H1 (cell line): ENCODE measurements at regions not wholly inside any gene's neighbourhood (a gene's known extent, or its start where the extent isn't known, plus 50 kb on each side); places are given as distances from the start of the nearest gene placed in this dataset.
"Not testable (repeated sequence)": the region's sequence is repeated elsewhere in the genome, so short reads cannot be mapped to it uniquely, and the experiment has no call there.

Source experiments
- CTCF ChIA-PET: fragments of 300-600 bp; sonication (Branson Sonifier 250); formaldehyde crosslinking; loops from one replicate; lab custom pipeline; 2021; ENCODE audit not compliant: partially characterized antibody; lab: Charles Lee
- POLR2A ChIA-PET: fragments of 300-600 bp; sonication (Branson Sonifier 250); formaldehyde crosslinking; loops from one replicate; lab custom pipeline; 2021; ENCODE audit warnings: inconsistent platforms; ENCODE audit not compliant: partially characterized antibody; lab: Charles Lee
- DNase-seq, 2 experiments: peaks; one replicate each; pipeline versions ENCODE4 v3.0.0 to v3.0.0-alpha.2; 2010 to 2022; ENCODE audit warnings: low spot score in 2 of 2, low read depth in 1 of 2, mixed read lengths in 1 of 2
- FAIRE-seq: peaks from 2 replicates; lab custom pipeline; 2011; peaks lifted over from hg19 to GRCh38; lab: Jason Lieb, UNC
- H2AFZ ChIP-seq: 2 replicates; pipeline ENCODE4 v1.8.1; 2012; ENCODE audit warnings: low read length, inconsistent platforms
- H2AK5ac ChIP-seq: 2 replicates; pipeline ENCODE4 v1.6.1; 2013; ENCODE audit warnings: low read depth, low read length
- H2BK120ac ChIP-seq: replicated peaks from 2 replicates; pipeline ENCODE3; 2013; ENCODE audit warnings: low read depth, low read length, inconsistent platforms
- H2BK12ac ChIP-seq: 2 replicates; pipeline ENCODE4 v1.6.1; 2013; ENCODE audit warnings: low read depth, low read length
- H2BK15ac ChIP-seq: 2 replicates; pipeline ENCODE4 v1.6.1; 2013; ENCODE audit warnings: low read length
- H2BK20ac ChIP-seq: 2 replicates; pipeline ENCODE4 v1.6.1; 2013; ENCODE audit warnings: low read length
- H2BK5ac ChIP-seq: 2 replicates; pipeline ENCODE4 v1.6.1; 2013; ENCODE audit warnings: low read depth, low read length
- H3K14ac ChIP-seq: 2 replicates; pipeline ENCODE4 v1.6.1; 2013; ENCODE audit warnings: inconsistent platforms; ENCODE audit not compliant: insufficient read length
- H3K18ac ChIP-seq: 2 replicates; pipeline ENCODE4 v1.6.1; 2013; ENCODE audit warnings: low read length; ENCODE audit errors: extremely low read depth
- H3K23ac ChIP-seq: 2 replicates; pipeline ENCODE4 v1.6.1; 2013; ENCODE audit warnings: inconsistent platforms; ENCODE audit not compliant: insufficient read length
- H3K23me2 ChIP-seq: 2 replicates; pipeline ENCODE4 v1.6.1; 2013; ENCODE audit warnings: low read depth, low read length
- H3K27ac ChIP-seq: 2 replicates; pipeline ENCODE4 v1.6.1; 2011; ENCODE audit warnings: low read depth, low read length, inconsistent platforms
- H3K27me3 ChIP-seq, 4 experiments: replicated peaks in 1 of 4; 1 replicate in 1 of 4; 2 replicates in 3 of 4; pipeline versions ENCODE4 v1.6.1 to v1.8.1; 2011 to 2013; ENCODE audit warnings: low read length in 3 of 4, mild to moderate bottlenecking in 3 of 4, inconsistent platforms in 2 of 4, mixed read lengths in 2 of 4, moderate library complexity in 1 of 4; ENCODE audit not compliant: control insufficient read depth in 3 of 4, insufficient read depth in 3 of 4; ENCODE audit errors: extremely low read depth in 1 of 4
- H3K36me3 ChIP-seq, 4 experiments: 2 replicates each; pipeline versions ENCODE4 v1.6.1 to v1.8.1; 2011 to 2013; ENCODE audit warnings: mild to moderate bottlenecking in 4 of 4, low read length in 3 of 4, moderate library complexity in 2 of 4, control low read depth in 1 of 4, inconsistent platforms in 1 of 4; ENCODE audit not compliant: insufficient read depth in 4 of 4, control insufficient read depth in 2 of 4
- H3K4ac ChIP-seq: replicated peaks from 2 replicates; pipeline ENCODE3; 2013; ENCODE audit warnings: low read length, low read depth, mixed read lengths, inconsistent platforms; ENCODE audit not compliant: insufficient read length
- H3K4me1 ChIP-seq, 4 experiments: replicated peaks in 1 of 4; 1 replicate in 1 of 4; 2 replicates in 3 of 4; pipeline versions ENCODE4 v1.6.1 to v1.8.1; 2011 to 2013; ENCODE audit warnings: low read length in 3 of 4, inconsistent platforms in 2 of 4, mixed read lengths in 1 of 4; ENCODE audit not compliant: insufficient read depth in 4 of 4, control insufficient read depth in 3 of 4
- H3K4me2 ChIP-seq, 2 experiments: 2 replicates each; pipeline versions ENCODE4 v1.6.1 to v1.8.1; 2011 to 2013; ENCODE audit warnings: low read depth in 2 of 2, low read length in 2 of 2, control low read depth in 1 of 2, inconsistent platforms in 1 of 2, mild to moderate bottlenecking in 1 of 2; ENCODE audit not compliant: insufficient read depth in 1 of 2
- H3K4me3 ChIP-seq, 4 experiments: fragments of 200-600, 300-600 bp in 1 of 4; sonication (generic), shearing (Covaris generic), sonication (Bioruptor Twin) in 1 of 4; 2 replicates each; pipeline versions ENCODE4 v1.5.1 to v1.8.1; 2011 to 2016; ENCODE audit warnings: low read length in 4 of 4, low read depth in 3 of 4, control low read depth in 2 of 4, inconsistent platforms in 2 of 4, mild to moderate bottlenecking in 2 of 4, mixed read lengths in 1 of 4, moderate library complexity in 1 of 4; ENCODE audit not compliant: insufficient read depth in 2 of 4; ENCODE audit errors: extremely low read depth in 1 of 4
- H3K56ac ChIP-seq: replicated peaks from 2 replicates; pipeline ENCODE3; 2013; ENCODE audit warnings: low read depth, mild to moderate bottlenecking, mixed read lengths, low read length, inconsistent platforms; ENCODE audit not compliant: insufficient read length
- H3K79me1 ChIP-seq: 2 replicates; pipeline ENCODE4 v1.6.1; 2013; ENCODE audit warnings: low read depth, low read length, control low read depth
- H3K79me2 ChIP-seq, 2 experiments: 2 replicates each; pipeline versions ENCODE4 v1.6.1 to v1.8.1; 2012 to 2013; ENCODE audit warnings: low read length in 2 of 2, mild to moderate bottlenecking in 2 of 2, inconsistent platforms in 1 of 2; ENCODE audit not compliant: insufficient read depth in 2 of 2, control insufficient read depth in 1 of 2
- H3K9ac ChIP-seq, 4 experiments: replicated peaks in 1 of 4; 1 replicate in 1 of 4; 2 replicates in 3 of 4; pipeline versions ENCODE4 v1.6.1 to v1.8.1; 2011 to 2013; ENCODE audit warnings: low read depth in 3 of 4, low read length in 3 of 4, control low read depth in 2 of 4, mild to moderate bottlenecking in 2 of 4, moderate library complexity in 2 of 4, inconsistent platforms in 1 of 4; ENCODE audit errors: extremely low read depth in 1 of 4
- H3K9me3 ChIP-seq, 2 experiments: 2 replicates each; pipeline versions ENCODE4 v1.6.1 to v1.8.1; 2012 to 2013; ENCODE audit warnings: mild to moderate bottlenecking in 2 of 2, moderate library complexity in 2 of 2, control low read depth in 1 of 2, inconsistent platforms in 1 of 2, low read depth in 1 of 2, low read length in 1 of 2, mixed read lengths in 1 of 2; ENCODE audit not compliant: insufficient read depth in 2 of 2
- H4K20me1 ChIP-seq, 2 experiments: replicated peaks in 1 of 2; 2 replicates each; pipeline versions ENCODE3 to v1.8.1; 2011 to 2013; ENCODE audit warnings: inconsistent platforms in 2 of 2, low read length in 2 of 2, mild to moderate bottlenecking in 1 of 2; ENCODE audit not compliant: insufficient read depth in 2 of 2, control insufficient read depth in 1 of 2
- H4K5ac ChIP-seq: 2 replicates; pipeline ENCODE4 v1.6.1; 2013; ENCODE audit warnings: low read length, low read depth, mixed read lengths, inconsistent platforms; ENCODE audit not compliant: insufficient read length
- H4K8ac ChIP-seq: 2 replicates; pipeline ENCODE4 v1.8.0; 2013; ENCODE audit warnings: mild to moderate bottlenecking, moderate library complexity, low read length, inconsistent platforms; ENCODE audit not compliant: insufficient read depth; ENCODE audit errors: extremely low read depth
- H4K91ac ChIP-seq: replicated peaks from 2 replicates; pipeline ENCODE3; 2013; ENCODE audit warnings: low read length, mixed read lengths, inconsistent platforms; ENCODE audit not compliant: insufficient read length
- WGBS, 2 experiments: shearing (Covaris generic) in 1 of 2; methylation state at CpG; one replicate each; pipeline versions ENCODE4 v1.1.6 to v1.1.7; 2013 to 2015; ENCODE audit warnings: low lambda C conversion rate in 2 of 2, mixed read lengths in 2 of 2, inconsistent platforms in 1 of 2, low coverage in 1 of 2, missing lambda C conversion rate in 1 of 2; ENCODE audit not compliant: insufficient replicate concordance in 2 of 2, insufficient coverage in 1 of 2, insufficient read length in 1 of 2; ENCODE audit errors: extremely low coverage in 1 of 2, missing lambda C conversion rate in 1 of 2; 5-methylcytosine and 5-hydroxymethylcytosine counted together

DNA sequence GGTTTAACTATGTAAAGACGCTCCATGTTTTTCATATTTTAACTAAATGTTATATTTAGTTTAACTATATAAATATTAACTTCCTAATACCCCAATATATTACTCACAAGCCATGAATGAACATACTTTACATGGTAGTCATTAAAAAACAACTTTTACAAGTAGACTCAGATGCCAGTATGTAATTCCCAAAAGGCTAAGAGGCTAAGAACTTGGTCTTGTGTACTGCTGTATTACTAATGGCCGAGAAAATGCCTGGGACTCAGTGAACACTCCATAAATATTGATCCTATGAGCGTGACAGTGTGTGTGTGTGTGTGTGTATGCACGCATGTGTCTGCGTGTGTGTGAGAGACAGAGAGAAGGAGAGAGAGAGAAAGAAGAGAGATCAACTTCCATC is 2342.0 kb upstream of the PCDH20 start:
- CTCF ChIA-PET: not testable (repeated sequence)

DNA sequence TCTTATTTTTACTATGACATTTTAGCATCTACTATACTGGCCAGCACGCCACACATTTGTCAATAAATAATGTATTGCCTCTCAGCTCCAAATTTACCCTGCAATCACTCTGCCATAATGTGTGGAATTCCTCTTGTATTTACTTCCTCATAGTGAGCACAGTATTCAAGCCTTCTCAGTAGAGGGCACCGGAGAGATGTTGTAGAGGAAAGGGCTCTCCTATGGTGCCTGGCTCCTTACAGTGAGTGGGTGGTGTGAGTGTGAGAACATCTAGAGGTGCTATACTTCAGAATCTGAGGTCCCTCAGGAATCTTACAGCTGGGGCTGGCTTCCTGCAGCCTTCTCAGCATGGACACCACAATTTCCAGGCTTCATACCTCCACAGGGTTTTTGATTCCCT is 2334.2 kb upstream of the PCDH20 start:
- H4K8ac ChIP-seq, H3K9me3 ChIP-seq, H3K23ac ChIP-seq, H3K36me3 ChIP-seq, H2BK120ac ChIP-seq, CTCF ChIA-PET, H3K79me2 ChIP-seq, H3K27me3 ChIP-seq, H3K14ac ChIP-seq, H2BK15ac ChIP-seq, H3K4me3 ChIP-seq, H4K5ac ChIP-seq, H3K4me1 ChIP-seq, H3K79me1 ChIP-seq, H2BK20ac ChIP-seq, H2AK5ac ChIP-seq, H2BK5ac ChIP-seq, POLR2A ChIA-PET, H2AFZ ChIP-seq, H3K56ac ChIP-seq, H3K9ac ChIP-seq, H3K4me2 ChIP-seq, H3K18ac ChIP-seq, H3K27ac ChIP-seq, H3K4ac ChIP-seq, H4K91ac ChIP-seq, H2BK12ac ChIP-seq, H4K20me1 ChIP-seq, H3K23me2 ChIP-seq: not testable (repeated sequence)
- no CpG with 5 or more reads among the region's 2 CpGs for WGBS, 2 experiments
- FAIRE-seq: peak; percentile 36
- peak in 1 of 2 experiments; percentile 36 for DNase-seq

More for the DNA sequence above, 2342.0 kb upstream of the PCDH20 start:
- H2BK20ac ChIP-seq, H2BK5ac ChIP-seq, H3K27me3 ChIP-seq, H3K18ac ChIP-seq, H3K4me3 ChIP-seq, H3K4me1 ChIP-seq, H3K9ac ChIP-seq, H3K23me2 ChIP-seq, DNase-seq, H2BK12ac ChIP-seq, H2BK120ac ChIP-seq, H3K79me2 ChIP-seq, H3K27ac ChIP-seq, H2BK15ac ChIP-seq, H4K8ac ChIP-seq, H3K9me3 ChIP-seq, H3K36me3 ChIP-seq, H3K23ac ChIP-seq, H2AK5ac ChIP-seq, H3K4ac ChIP-seq, H4K91ac ChIP-seq, POLR2A ChIA-PET, H4K20me1 ChIP-seq, H3K79me1 ChIP-seq, FAIRE-seq, H4K5ac ChIP-seq, H3K14ac ChIP-seq, H2AFZ ChIP-seq, H3K4me2 ChIP-seq, H3K56ac ChIP-seq: not testable (repeated sequence)
- 83% methylated on average over 4 of the region's 5 CpGs; no CpG with 5 or more reads in 1 of the 2 experiments for WGBS, 2 experiments
